HEK293T (cell line): ENCODE measurements at regions not wholly inside any gene's neighbourhood (a gene's known extent, or its start where the extent isn't known, plus 50 kb on each side); places are given as distances from the start of the nearest gene placed in this dataset.

Experiments used
- ARNT ChIP-seq: fragments of 450-650 bp; IDR thresholded peaks from 2 replicates; pipeline ENCODE4 v1.6.1; 2017; ENCODE audit warnings: mild to moderate bottlenecking
- CTBP1 ChIP-seq: fragments of 450-650 bp; IDR thresholded peaks from 2 replicates; pipeline ENCODE4 v1.6.1; 2016; ENCODE audit warnings: borderline replicate concordance
- ELF4 ChIP-seq: fragments of 450-650 bp; IDR thresholded peaks from 2 replicates; pipeline ENCODE4 v1.6.1; 2017; ENCODE audit warnings: antibody characterized with exemption
- FOXA1 ChIP-seq: fragments of 450-650 bp; IDR thresholded peaks from 2 replicates; pipeline ENCODE4 v1.6.1; 2016; ENCODE audit warnings: mild to moderate bottlenecking
- FOXK2 ChIP-seq: fragments of 450-650 bp; IDR thresholded peaks from 2 replicates; pipeline ENCODE4 v1.6.1; 2016; ENCODE audit warnings: mild to moderate bottlenecking
- FOXM1 ChIP-seq: fragments of 450-650 bp; IDR thresholded peaks from 2 replicates; pipeline ENCODE4 v1.6.1; 2017; ENCODE audit warnings: mild to moderate bottlenecking, borderline replicate concordance
- SP1 ChIP-seq: fragments of 450-650 bp; IDR thresholded peaks from 2 replicates; pipeline ENCODE4 v1.6.1; 2017
- SUZ12 ChIP-seq: fragments of 450-650 bp; IDR thresholded peaks from 2 replicates; pipeline ENCODE4 v1.6.1; 2016; ENCODE audit warnings: mild to moderate bottlenecking
- ZNF384 ChIP-seq: fragments of 450-650 bp; IDR thresholded peaks from 2 replicates; pipeline ENCODE4 v1.6.1; 2016
- TF ChIP-seq, protein P1 (sequence below): fragments of 450-650 bp; IDR thresholded peaks from 2 replicates; pipeline ENCODE4 v1.6.1; 2016

DNA sequence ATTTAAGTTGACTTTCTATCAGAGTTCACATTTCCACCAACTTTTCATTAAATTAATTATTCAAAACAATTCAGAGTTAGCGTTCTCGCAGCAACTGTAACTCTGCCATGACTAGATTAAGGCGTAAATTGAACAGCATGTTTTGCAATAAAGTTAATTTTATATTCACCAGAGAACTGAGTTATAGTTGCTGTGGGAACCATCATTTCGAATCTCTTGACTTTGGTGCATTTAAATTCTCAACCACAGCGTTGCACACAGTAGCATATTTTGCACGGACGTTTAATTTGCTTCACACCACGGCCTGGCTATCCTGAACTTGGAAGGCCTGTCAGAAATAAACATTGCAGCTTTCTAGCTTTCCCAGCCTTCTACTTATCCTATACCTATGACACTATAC, 144.3 kb upstream of the WWC1 start:
- TF ChIP-seq FOXK2 (no peak), ZNF384 (no peak), FOXA1 (no peak), CTBP1 (no peak), SUZ12 (no peak), ELF4 (no peak), SP1 (no peak), ARNT (no peak), FOXM1 (no peak)
- TF ChIP-seq, protein P1, sequence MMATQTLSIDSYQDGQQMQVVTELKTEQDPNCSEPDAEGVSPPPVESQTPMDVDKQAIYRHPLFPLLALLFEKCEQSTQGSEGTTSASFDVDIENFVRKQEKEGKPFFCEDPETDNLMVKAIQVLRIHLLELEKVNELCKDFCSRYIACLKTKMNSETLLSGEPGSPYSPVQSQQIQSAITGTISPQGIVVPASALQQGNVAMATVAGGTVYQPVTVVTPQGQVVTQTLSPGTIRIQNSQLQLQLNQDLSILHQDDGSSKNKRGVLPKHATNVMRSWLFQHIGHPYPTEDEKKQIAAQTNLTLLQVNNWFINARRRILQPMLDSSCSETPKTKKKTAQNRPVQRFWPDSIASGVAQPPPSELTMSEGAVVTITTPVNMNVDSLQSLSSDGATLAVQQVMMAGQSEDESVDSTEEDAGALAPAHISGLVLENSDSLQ, result no peak
